ENCODE measurements at regions not wholly inside any gene's neighbourhood (a gene's known extent, or its start where the extent isn't known, plus 50 kb on each side); places are given as distances from the start of the nearest gene placed in this dataset.

DNA sequence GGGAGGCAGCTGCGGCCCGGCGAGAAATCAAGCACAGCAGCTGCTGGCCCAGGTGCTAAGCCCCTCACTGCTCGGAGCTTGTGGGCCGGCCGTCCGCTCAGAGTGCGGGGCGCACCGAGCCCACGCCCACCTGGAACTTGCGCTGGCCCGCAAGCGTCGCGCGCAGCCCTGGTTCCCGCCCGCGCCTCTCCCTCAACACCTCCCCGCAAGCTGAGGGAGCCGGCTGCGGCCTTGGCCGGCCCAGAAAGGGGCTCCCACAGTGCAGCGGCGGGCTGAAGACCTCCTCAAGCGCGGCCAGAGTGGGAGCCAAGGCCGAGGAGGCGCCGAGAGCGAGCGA is 92.9 kb downstream of the HAPSTR1 start:
- intact Hi-C loops (cut with micrococcal nuclease), result no loop called here
- ATAC-seq (no peak), DNase-seq (no peak)

- ATAC-seq, result no peak
- intact Hi-C loops (cut with micrococcal nuclease), result no loop called here
Observed at GRCh38 chr16:9185381-9185780, 93.9 kb downstream of the HAPSTR1 start.

DNA sequence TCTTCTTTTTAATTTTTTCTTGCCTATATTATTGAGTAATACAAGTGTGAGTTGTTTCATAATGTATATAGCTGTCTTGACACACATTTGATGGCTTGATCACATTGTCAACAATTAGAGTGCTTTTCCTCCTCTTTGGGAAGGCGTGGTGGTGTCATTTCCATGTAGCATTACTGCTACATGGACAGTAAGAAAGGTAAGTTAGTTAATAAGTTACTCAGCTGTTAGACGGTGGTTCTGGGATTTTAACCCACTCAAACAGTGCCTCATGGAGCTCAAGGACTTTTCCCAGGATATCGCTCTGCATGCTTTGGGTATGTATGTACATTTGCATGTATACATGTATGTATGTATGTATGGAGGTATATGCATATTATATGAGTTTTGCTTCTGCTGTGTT is 94.6 kb downstream of the HAPSTR1 start:
- no peak for DNase-seq
- intact Hi-C loops (cut with micrococcal nuclease), result no loop called here
- no peak for ATAC-seq

More at GRCh38 chr16:9185381-9185780, 93.9 kb downstream of the HAPSTR1 start:
- no peak for DNase-seq

GRCh38 chr16:9188721-9189120 is 97.3 kb downstream of the HAPSTR1 start:
- intact Hi-C loops (cut with micrococcal nuclease), result no loop called here
- ATAC-seq (no peak), DNase-seq (no peak)

GRCh38 chr16:9191274-9191850 is 99.9 kb downstream of the HAPSTR1 start:
- DNase-seq (no peak), ATAC-seq (no peak)
- intact Hi-C loops (cut with micrococcal nuclease), result no loop called here

- ATAC-seq (no peak), DNase-seq (no peak)
- intact Hi-C loops (cut with micrococcal nuclease), result no loop called here
Observed at GRCh38 chr16:9192746-9193145, 101.3 kb downstream of the HAPSTR1 start.

DNA sequence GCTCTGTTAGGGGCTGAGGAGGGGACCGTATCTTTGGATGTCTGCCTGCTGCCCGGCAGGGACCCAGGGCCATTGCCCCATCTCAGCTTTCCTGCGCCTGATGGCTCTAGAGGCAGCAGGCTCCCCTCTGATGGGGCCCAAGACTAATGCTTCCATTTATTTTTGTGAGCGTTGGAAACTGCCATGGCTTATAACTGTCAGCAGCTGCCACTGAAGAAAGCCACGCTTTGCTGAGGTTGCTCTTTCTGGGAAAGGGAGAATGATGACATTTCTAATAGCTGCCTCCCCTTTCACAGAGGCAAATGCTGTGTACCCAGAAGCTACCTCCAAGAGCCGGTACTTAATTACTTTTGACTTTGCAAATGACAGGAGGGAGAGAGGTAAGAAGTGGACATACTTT is 103.8 kb downstream of the HAPSTR1 start:
- intact Hi-C loops (cut with micrococcal nuclease), result no loop called here
- no peak for DNase-seq
- no peak for ATAC-seq

DNA sequence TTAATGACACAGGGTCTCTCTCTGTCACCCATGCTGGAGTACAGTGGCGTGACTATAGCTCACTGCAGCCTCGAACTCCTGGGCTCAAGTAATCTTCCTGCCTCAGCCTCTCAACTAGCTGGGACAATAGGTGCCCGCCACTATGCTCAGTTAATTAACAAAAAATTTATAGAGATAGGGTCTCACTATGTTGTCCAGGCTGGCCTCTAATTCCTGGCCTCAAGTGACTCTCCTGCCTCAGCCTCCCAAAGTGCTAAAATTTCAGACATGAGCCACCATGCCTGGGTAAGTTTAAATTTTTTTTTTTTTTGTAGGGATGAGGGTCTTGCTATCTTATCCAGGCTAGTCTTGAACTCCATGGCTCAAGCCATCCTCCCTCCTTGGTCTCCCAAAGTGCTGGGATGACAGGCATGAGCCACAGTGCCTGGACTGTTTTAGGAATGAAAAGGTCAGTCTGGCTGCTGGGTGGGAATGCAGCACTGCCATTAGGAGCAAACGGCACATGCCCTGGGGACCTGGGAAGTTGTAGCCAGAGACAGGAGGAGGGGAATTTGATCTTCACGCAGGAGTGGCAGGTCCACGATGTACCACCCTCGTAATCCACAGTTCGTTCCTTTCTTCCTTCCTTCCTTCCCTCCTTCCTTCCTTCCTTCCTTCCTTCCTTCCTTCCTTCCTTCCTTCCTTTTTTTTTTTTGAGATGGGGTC is 106.7 kb downstream of the HAPSTR1 start:
- DNase-seq, result no peak
- ATAC-seq, result no peak

DNA sequence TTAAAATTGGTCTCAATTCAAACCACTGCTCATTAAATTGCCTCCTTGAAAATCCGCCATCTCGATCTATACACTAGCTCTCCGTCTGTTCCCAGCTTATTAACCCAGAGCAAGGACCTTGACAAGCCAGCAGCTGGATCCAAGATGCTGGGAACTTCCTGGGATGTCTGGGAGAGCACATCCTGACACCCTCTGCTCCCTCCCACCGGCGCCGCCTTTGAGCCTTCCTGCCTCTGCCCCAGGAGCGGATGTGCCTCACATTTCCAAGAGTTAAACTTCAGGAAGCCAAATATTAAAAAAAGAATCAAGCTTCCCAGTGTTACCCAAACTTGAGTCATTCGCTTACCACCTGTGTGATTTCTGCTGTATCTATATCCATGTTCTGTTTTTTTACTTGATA is 107.9 kb downstream of the HAPSTR1 start:
- DNase-seq (no peak), ATAC-seq (no peak)
- intact Hi-C loops (cut with micrococcal nuclease), result no loop called here

More for the DNA sequence above, 106.7 kb downstream of the HAPSTR1 start:
- intact Hi-C loops (cut with micrococcal nuclease), result no loop called here

DNA sequence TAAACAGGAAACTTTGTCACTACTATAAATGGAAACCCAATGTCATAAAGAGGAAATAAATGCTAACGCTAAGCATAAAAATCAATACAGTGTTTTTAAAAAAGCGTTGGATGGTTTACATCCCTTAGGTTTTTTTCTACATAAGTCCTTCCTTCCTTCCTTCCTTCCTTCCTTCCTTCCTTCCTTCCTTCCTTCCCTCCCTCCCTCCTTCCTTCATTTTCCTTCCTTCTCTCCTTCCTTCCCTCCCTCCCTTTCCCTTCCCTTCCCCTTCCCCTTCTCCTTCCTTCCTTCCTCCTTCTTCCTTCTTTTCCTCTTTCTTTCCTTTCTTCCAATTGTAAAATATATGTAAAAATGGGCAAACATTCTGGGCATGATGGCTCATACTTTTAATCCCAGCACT is 108.3 kb downstream of the HAPSTR1 start:
- DNase-seq, result no peak
- intact Hi-C loops (cut with micrococcal nuclease), result no loop called here
- ATAC-seq, result no peak

DNA sequence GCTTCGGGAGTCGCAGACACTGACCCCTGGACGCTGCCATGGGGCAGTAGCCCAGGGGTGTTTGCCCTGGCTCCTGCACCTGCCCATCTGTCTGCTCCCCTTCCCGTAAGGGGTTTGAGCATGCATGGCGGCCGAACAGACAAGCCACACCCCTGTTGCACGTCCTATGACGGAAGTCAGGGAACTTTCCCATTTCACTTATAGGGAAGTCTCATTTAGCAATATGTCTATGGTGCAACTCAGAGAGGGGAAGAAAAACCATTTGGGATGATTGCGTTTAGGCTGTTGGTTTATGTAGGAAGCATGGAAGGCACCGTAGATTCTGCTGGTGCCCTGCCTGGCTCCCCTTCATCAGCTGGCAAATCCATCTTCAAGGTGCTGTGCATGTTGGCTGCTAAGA is 112.5 kb downstream of the HAPSTR1 start:
- no peak for DNase-seq
- no peak for ATAC-seq
- intact Hi-C loops (cut with micrococcal nuclease), result no loop called here

DNA sequence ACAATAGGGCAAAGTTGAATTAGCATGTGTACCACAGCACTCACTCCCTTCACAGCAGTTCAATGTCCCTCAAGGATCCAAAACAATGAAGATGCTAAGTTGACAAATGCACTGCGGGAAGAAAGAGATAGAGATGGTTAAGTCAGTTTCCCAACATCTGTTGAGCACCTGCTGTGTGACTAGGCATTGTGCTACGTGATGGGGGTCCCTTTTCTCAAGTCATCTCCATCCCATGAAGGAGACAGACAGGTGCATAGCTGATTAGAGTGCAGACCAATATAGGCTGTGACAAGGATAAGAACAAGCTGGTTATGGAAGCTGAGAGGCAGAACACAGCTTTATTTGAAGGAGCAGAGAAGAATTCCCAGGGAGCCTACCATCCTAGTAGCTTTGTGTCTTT is 114.2 kb downstream of the HAPSTR1 start:
- no peak for DNase-seq
- intact Hi-C loops (cut with micrococcal nuclease), result no loop called here
- no peak for ATAC-seq

GRCh38 chr16:9206156-9206555 is 114.7 kb downstream of the HAPSTR1 start:
- ATAC-seq (no peak), DNase-seq (no peak)
- intact Hi-C loops (cut with micrococcal nuclease), result no loop called here

DNA sequence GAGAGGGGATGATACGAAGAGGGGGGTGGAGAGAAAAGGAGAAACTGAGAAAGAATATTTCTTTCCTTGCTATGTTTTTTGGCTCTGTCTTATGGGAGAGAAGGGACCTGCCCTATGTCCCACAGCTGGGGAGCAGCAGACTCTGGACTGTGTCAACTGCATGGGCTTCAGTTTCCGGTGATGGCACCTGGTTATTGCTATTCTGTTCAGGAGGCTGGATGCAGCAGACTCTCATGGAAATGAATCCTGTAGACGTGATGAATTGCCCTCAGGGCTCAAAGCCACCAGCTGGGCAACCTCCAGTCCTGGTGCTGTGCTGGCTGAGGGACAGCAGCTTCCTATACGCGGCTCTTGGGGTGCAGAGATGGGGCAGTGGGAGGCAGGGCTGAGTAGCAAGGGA is 121.2 kb downstream of the HAPSTR1 start:
- DNase-seq, result no peak
- intact Hi-C loops (cut with micrococcal nuclease), result no loop called here
- ATAC-seq, result no peak

DNA sequence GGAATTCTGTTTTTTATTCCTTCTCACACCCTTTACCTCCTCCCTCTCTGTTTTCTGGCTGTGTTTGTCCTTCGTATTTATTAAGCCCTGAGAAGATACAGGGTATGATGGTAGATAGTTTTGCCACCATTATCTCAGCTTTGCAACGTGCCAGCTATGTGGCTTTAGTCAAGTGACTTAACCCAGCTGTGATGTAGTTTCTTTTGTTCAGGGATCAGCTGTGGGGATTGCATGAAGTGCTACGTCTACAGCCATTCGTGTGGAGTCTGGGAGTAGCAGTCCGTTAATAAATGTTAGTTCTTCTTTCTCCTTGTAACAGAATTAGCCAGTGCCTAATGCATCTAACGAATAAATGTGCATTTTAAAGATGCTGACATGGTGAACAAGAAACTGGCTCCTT is 128.4 kb downstream of the HAPSTR1 start:
- no peak for ATAC-seq
- no peak for DNase-seq
- intact Hi-C loops (cut with micrococcal nuclease), result no loop called here

GRCh38 chr16:9225527-9226316 is 134.3 kb downstream of the HAPSTR1 start:
- ATAC-seq (no peak), DNase-seq (no peak)
- intact Hi-C loops (cut with micrococcal nuclease), result no loop called here

DNA sequence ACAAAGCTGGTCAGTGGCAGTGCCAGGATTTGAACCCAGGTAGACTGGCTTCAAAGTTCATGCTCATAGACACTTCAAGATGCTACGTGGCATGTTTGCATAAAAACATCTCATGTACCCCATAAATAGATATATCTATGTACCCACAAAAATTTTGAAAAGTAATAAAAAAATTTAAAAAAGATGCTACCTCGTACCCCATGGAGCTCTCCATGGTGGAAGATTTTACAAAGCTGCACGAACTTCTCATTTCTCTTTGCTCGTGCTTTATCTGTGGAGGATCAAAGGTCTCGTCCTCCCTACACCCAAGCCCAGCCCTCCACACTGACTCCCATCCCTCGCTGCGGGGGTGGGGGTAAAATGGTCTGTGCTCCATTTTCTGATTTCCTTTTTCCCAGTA is 135.5 kb downstream of the HAPSTR1 start:
- DNase-seq, result no peak
- no peak for ATAC-seq
- intact Hi-C loops (cut with micrococcal nuclease), result no loop called here

- intact Hi-C loops (cut with micrococcal nuclease), result no loop called here
- no peak for ATAC-seq
Observed at GRCh38 chr16:9231039-9231438, 139.6 kb downstream of the HAPSTR1 start.

DNA sequence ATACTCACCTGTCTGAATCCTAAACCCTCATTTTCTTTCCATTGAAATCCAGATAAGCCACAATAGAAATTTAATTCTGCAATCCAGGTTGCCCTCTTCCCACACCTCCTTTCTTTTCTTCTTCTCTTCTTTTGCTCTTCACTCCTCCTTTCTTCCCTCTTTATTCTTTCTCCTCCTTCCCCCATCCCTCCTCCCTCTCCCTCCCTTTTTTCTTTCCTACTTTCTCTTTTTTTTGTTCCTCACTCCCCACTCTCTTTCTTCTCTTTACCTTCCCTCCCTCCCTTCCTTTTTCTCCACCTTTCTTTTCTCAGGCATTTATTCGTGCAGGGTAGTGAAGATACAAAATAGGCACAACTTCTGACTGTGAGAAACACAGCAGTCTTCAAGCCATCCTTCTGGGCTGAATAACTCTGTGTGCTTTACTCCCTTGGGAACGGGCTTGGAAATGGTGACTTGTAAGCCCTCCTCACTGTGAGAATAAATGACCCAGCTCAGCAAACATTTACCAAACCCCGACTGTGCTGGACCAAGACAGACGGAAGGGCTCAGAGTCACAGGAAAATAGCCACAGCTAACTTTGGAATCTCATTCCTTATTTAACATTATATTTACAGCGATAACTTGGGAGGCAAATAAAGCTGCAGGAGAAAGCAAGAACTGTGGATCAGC is 140.8 kb downstream of the HAPSTR1 start:
- no peak for DNase-seq
- intact Hi-C loops (cut with micrococcal nuclease), result no loop called here

More at GRCh38 chr16:9231039-9231438, 139.6 kb downstream of the HAPSTR1 start:
- DNase-seq, result no peak

GRCh38 chr16:9235867-9236266 is 144.4 kb downstream of the HAPSTR1 start:
- DNase-seq, result no peak
- intact Hi-C loops (cut with micrococcal nuclease), result no loop called here
- no peak for ATAC-seq

More for the DNA sequence above, 140.8 kb downstream of the HAPSTR1 start:
- no peak for ATAC-seq
